ENCODE measurements at regions not wholly inside any gene's neighbourhood (a gene's known extent, or its start where the extent isn't known, plus 50 kb on each side); places are given as distances from the start of the nearest gene placed in this dataset.

- no peaks in the 10 kb centered on the region for H3K9me3 ChIP-seq (ENCODE audit: low read length)
- DNase-seq (no peak), ATAC-seq (no peak)
- POLR2A ChIA-PET (ENCODE audit: unreplicated experiment): no interaction called here
- no TSS peak for BruUV-seq (replicated peaks)
- no peaks in the 10 kb centered on the region for H3K4me1 ChIP-seq (ENCODE audit: insufficient read depth, low read length)
- no peak overlapping the region for H3K27ac ChIP-seq (ENCODE audit: low read length)
- no peak overlapping the region for H3K9ac ChIP-seq (ENCODE audit: low read length)
- H3F3A ChIP-seq (ENCODE audit: low read length, unreplicated experiment): no peaks in the 10 kb centered on the region
- intact Hi-C loops (cut with micrococcal nuclease): no loop called here
- no peak for TF ChIP-seq CTCF (conservative IDR thresholded peaks at IDR 0.05; ENCODE audit: low read depth, low read length)
- TF ChIP-seq EZH2phosphoT487 (IDR thresholded peaks at IDR 0.05; ENCODE audit: borderline replicate concordance, low read length): no peak
- TF ChIP-seq EZH2 (IDR thresholded peaks at IDR 0.05; ENCODE audit: low read length, unreplicated experiment): no peak
- H2AFZ ChIP-seq (ENCODE audit: low read length): no peak overlapping the region
- CTCF ChIA-PET: no interaction called here
- no peak overlapping the region for H3K4me3 ChIP-seq (ENCODE audit: low read length)
- H3K9me2 ChIP-seq (replicated peaks; ENCODE audit: low read length): no peaks in the 10 kb centered on the region
- H3K27me3 ChIP-seq (ENCODE audit: low read length): peaks cover 36% of the 10 kb centered on the region
- H3K36me3 ChIP-seq (ENCODE audit: low read depth, low read length): no peaks in the 10 kb centered on the region
- H4K20me1 ChIP-seq (ENCODE audit: low read length): no peaks in the 10 kb centered on the region
- no peaks in the 10 kb centered on the region for H3K79me2 ChIP-seq (ENCODE audit: low read length)
- no peak overlapping the region for H3K4me2 ChIP-seq (ENCODE audit: low read length)
These were observed 136.8 kb downstream of the TBX5 start for GRCh38 chr12:114269153-114269552.

- DNase-seq: no peak
- Histone ChIP-seq H3K27ac (ENCODE audit: low read length) (no peak overlapping the region), H3K4me1 (ENCODE audit: insufficient read depth, low read length) (no peaks in the 10 kb centered on the region), H2AFZ (ENCODE audit: low read length) (no peak overlapping the region), H3F3A (ENCODE audit: low read length, unreplicated experiment) (no peaks in the 10 kb centered on the region), H3K9me3 (ENCODE audit: low read length) (peaks cover 2% of the 10 kb centered on the region; the same call in 1 of the 2 replicates), H3K9me2 (replicated peaks; ENCODE audit: low read length) (0 out of 2 replicates have a peak, but pooled peaks cover 3% of the 10 kb centered on the region), H3K36me3 (ENCODE audit: low read depth, low read length) (no peaks in the 10 kb centered on the region), H3K27me3 (ENCODE audit: low read length) (peaks cover 11% of the 10 kb centered on the region), H4K20me1 (ENCODE audit: low read length) (no peaks in the 10 kb centered on the region), H3K4me3 (ENCODE audit: low read length) (no peak overlapping the region), H3K79me2 (ENCODE audit: low read length) (no peaks in the 10 kb centered on the region), H3K9ac (ENCODE audit: low read length) (no peak overlapping the region), H3K4me2 (ENCODE audit: low read length) (no peak overlapping the region)
- BruUV-seq (replicated peaks): no TSS peak
- no peak for ATAC-seq
- TF ChIP-seq EZH2phosphoT487 (IDR thresholded peaks at IDR 0.05; ENCODE audit: borderline replicate concordance, low read length) (no peak), CTCF (conservative IDR thresholded peaks at IDR 0.05; ENCODE audit: low read depth, low read length) (no peak), EZH2 (IDR thresholded peaks at IDR 0.05; ENCODE audit: low read length, unreplicated experiment) (no peak)
- POLR2A ChIA-PET (ENCODE audit: unreplicated experiment): interaction anchor here (0.5 kb wide), 1 partner anchor 202 kb away, joined by 3 read pairs; no protein-coding TSS in a partner anchor
- CTCF ChIA-PET: no interaction called here
- intact Hi-C loops (cut with micrococcal nuclease): no loop called here
These were observed 139.4 kb downstream of the TBX5 start for GRCh38 chr12:114266536-114266935.

- H4K20me1 ChIP-seq (ENCODE audit: low read length): no peaks in the 10 kb centered on the region
- no peaks in the 10 kb centered on the region for H3K36me3 ChIP-seq (ENCODE audit: low read depth, low read length)
- H3F3A ChIP-seq (ENCODE audit: low read length, unreplicated experiment): no peaks in the 10 kb centered on the region
- 0 out of 2 replicates have a peak, but pooled peaks cover 3% of the 10 kb centered on the region for H3K27me3 ChIP-seq (ENCODE audit: low read length)
- CTCF ChIA-PET: no interaction called here
- intact Hi-C loops (cut with micrococcal nuclease): no loop called here
- no peak for TF ChIP-seq EZH2 (IDR thresholded peaks at IDR 0.05; ENCODE audit: low read length, unreplicated experiment)
- no peak for TF ChIP-seq EZH2phosphoT487 (IDR thresholded peaks at IDR 0.05; ENCODE audit: borderline replicate concordance, low read length)
- TF ChIP-seq CTCF (conservative IDR thresholded peaks at IDR 0.05; ENCODE audit: low read depth, low read length): no peak
- POLR2A ChIA-PET (ENCODE audit: unreplicated experiment): no interaction called here
- no peak overlapping the region for H3K4me3 ChIP-seq (ENCODE audit: low read length)
- no peak overlapping the region for H2AFZ ChIP-seq (ENCODE audit: low read length)
- no peaks in the 10 kb centered on the region for H3K4me1 ChIP-seq (ENCODE audit: insufficient read depth, low read length)
- no peak overlapping the region for H3K27ac ChIP-seq (ENCODE audit: low read length)
- DNase-seq: no peak
- no peak overlapping the region for H3K4me2 ChIP-seq (ENCODE audit: low read length)
- ATAC-seq: no peak
- peaks cover 2% of the 10 kb centered on the region; the same call in 1 of the 2 replicates for H3K9me3 ChIP-seq (ENCODE audit: low read length)
- no peaks in the 10 kb centered on the region for H3K79me2 ChIP-seq (ENCODE audit: low read length)
- 0 out of 2 replicates have a peak, but pooled peaks cover 3% of the 10 kb centered on the region for H3K9me2 ChIP-seq (replicated peaks; ENCODE audit: low read length)
- no TSS peak for BruUV-seq (replicated peaks)
- no peak overlapping the region for H3K9ac ChIP-seq (ENCODE audit: low read length)
These were observed 140.9 kb downstream of the TBX5 start for GRCh38 chr12:114265036-114265435.
